IMR-90 (cell line): ENCODE measurements at regions not wholly inside any gene's neighbourhood (a gene's known extent, or its start where the extent isn't known, plus 50 kb on each side); places are given as distances from the start of the nearest gene placed in this dataset.

ENCODE experiments used
- CEBPB ChIP-seq: IDR thresholded peaks from 2 replicates; pipeline ENCODE4 v1.6.1; 2012; ENCODE audit warnings: low read depth, low read length, improper control_type of control experiment
- FOS ChIP-seq: fragments of 150-350 bp; IDR thresholded peaks from 2 replicates; pipeline ENCODE4 v1.6.1; 2016; ENCODE audit warnings: low read depth, low read length
- MAFK ChIP-seq: IDR thresholded peaks from 2 replicates; pipeline ENCODE4 v1.6.1; 2012; ENCODE audit warnings: low read depth, low read length, improper control_type of control experiment
- MAZ ChIP-seq: IDR thresholded peaks from 2 replicates; pipeline ENCODE4 v1.6.1; 2012; ENCODE audit warnings: low read depth, mild to moderate bottlenecking, low read length, improper control_type of control experiment, moderate library complexity, borderline replicate concordance
- MXI1 ChIP-seq: IDR thresholded peaks from 2 replicates; pipeline ENCODE4 v1.6.1; 2012; ENCODE audit warnings: low read depth, mild to moderate bottlenecking, low read length, moderate library complexity, borderline replicate concordance
- POLR2A ChIP-seq: IDR thresholded peaks from 2 replicates; pipeline ENCODE4 v1.6.1; 2012; ENCODE audit warnings: mild to moderate bottlenecking, low read depth, low read length
- RAD21 ChIP-seq: IDR thresholded peaks from 2 replicates; pipeline ENCODE4 v1.6.1; 2012; ENCODE audit warnings: low read length, improper control_type of control experiment
- RCOR1 ChIP-seq: IDR thresholded peaks from 2 replicates; pipeline ENCODE4 v1.6.1; 2012; ENCODE audit warnings: mild to moderate bottlenecking, low read length, improper control_type of control experiment; ENCODE audit not compliant: insufficient replicate concordance
- RFX5 ChIP-seq: IDR thresholded peaks from 2 replicates; pipeline ENCODE4 v1.8.0; 2012; ENCODE audit warnings: low read depth, mild to moderate bottlenecking, low read length, moderate library complexity
- SMC3 ChIP-seq: fragments of 150-350 bp; IDR thresholded peaks from 2 replicates; pipeline ENCODE4 v1.6.1; 2016; ENCODE audit warnings: low read depth, mild to moderate bottlenecking, antibody characterized with exemption, low read length, moderate library complexity
- TF ChIP-seq, protein P1 (sequence below): conservative IDR thresholded peaks from 2 replicates; pipeline ENCODE4 v1.5.1; 2012; ENCODE audit warnings: mild to moderate bottlenecking, low read depth, low read length, improper control_type of control experiment
- TF ChIP-seq, protein P2 (sequence below): fragments of 150-350 bp; IDR thresholded peaks from 2 replicates; pipeline ENCODE4 v1.6.1; 2017; ENCODE audit warnings: mild to moderate bottlenecking, antibody characterized with exemption, low read length, low read depth

DNA sequence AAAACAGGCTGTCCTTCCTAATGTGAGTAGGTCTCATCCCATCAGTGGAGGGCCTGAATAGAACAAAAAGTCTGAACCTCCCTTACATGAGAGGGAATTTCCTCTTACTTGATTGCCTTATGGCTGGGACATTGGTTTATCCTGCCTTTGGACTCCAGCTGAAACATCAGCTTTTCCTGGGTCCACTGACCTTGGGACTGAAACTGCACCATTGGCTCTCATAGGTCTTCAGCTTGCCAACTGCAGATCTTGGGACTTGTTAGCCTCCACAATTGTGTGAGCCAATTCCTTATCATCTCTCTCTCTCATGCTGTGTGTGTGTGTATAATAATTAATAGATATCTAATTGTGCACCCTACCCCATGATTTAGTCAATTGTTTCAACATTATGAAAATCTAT, 375.3 kb upstream of the DDI1 start:
- TF ChIP-seq POLR2A (no peak), FOS (no peak), SMC3 (no peak), RAD21 (no peak), MAFK (no peak), RCOR1 (no peak), RFX5 (no peak), MXI1 (no peak), MAZ (no peak), CEBPB (no peak)
- TF ChIP-seq, protein P1, sequence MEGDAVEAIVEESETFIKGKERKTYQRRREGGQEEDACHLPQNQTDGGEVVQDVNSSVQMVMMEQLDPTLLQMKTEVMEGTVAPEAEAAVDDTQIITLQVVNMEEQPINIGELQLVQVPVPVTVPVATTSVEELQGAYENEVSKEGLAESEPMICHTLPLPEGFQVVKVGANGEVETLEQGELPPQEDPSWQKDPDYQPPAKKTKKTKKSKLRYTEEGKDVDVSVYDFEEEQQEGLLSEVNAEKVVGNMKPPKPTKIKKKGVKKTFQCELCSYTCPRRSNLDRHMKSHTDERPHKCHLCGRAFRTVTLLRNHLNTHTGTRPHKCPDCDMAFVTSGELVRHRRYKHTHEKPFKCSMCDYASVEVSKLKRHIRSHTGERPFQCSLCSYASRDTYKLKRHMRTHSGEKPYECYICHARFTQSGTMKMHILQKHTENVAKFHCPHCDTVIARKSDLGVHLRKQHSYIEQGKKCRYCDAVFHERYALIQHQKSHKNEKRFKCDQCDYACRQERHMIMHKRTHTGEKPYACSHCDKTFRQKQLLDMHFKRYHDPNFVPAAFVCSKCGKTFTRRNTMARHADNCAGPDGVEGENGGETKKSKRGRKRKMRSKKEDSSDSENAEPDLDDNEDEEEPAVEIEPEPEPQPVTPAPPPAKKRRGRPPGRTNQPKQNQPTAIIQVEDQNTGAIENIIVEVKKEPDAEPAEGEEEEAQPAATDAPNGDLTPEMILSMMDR: no peak
- TF ChIP-seq, protein P2, sequence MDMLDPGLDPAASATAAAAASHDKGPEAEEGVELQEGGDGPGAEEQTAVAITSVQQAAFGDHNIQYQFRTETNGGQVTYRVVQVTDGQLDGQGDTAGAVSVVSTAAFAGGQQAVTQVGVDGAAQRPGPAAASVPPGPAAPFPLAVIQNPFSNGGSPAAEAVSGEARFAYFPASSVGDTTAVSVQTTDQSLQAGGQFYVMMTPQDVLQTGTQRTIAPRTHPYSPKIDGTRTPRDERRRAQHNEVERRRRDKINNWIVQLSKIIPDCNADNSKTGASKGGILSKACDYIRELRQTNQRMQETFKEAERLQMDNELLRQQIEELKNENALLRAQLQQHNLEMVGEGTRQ: no peak
